Activated CD4-positive, alpha-beta memory T cell treated with anti-CD3 and anti-CD28 coated beads, Interleukin-2, amount 10 ng/mL, durations not matched to agents 7 days and 5 days (primary cell): ENCODE measurements at regions not wholly inside any gene's neighbourhood (a gene's known extent, or its start where the extent isn't known, plus 50 kb on each side); places are given as distances from the start of the nearest gene placed in this dataset.

Experiments
- CTCF ChIA-PET: fragments of 350-600 bp; sonication (Branson Sonifier 250); formaldehyde crosslinking; loops from one replicate; lab custom pipeline; 2021; ENCODE audit warnings: antibody characterized with exemption, inconsistent platforms; lab: Charles Lee
- POLR2A ChIA-PET: fragments of 350-600 bp; sonication (Branson Sonifier 250); formaldehyde crosslinking; loops from one replicate; lab custom pipeline; 2021; ENCODE audit warnings: antibody characterized with exemption; lab: Charles Lee
- DNase-seq: peaks from one replicate; pipeline ENCODE4 v3.0.0-alpha.2; 2020
- H3K27ac Mint-ChIP-seq: one replicate; pipeline ENCODE4 v1.8.0; 2021; ENCODE audit warnings: mild to moderate bottlenecking, mixed read lengths
- H3K27me3 Mint-ChIP-seq: one replicate; pipeline ENCODE4 v1.8.0; 2021; ENCODE audit warnings: mixed read lengths
- H3K36me3 Mint-ChIP-seq: one replicate; pipeline ENCODE4 v1.8.0; 2021; ENCODE audit warnings: low read depth, mixed read lengths
- H3K4me1 Mint-ChIP-seq: one replicate; pipeline ENCODE4 v1.8.0; 2021; ENCODE audit warnings: mixed read lengths
- H3K4me3 Mint-ChIP-seq: one replicate; pipeline ENCODE4 v1.8.0; 2021; ENCODE audit warnings: mild to moderate bottlenecking, mixed read lengths
- H3K9me3 Mint-ChIP-seq: one replicate; pipeline ENCODE4 v1.8.0; 2021; ENCODE audit warnings: mixed read lengths

DNA sequence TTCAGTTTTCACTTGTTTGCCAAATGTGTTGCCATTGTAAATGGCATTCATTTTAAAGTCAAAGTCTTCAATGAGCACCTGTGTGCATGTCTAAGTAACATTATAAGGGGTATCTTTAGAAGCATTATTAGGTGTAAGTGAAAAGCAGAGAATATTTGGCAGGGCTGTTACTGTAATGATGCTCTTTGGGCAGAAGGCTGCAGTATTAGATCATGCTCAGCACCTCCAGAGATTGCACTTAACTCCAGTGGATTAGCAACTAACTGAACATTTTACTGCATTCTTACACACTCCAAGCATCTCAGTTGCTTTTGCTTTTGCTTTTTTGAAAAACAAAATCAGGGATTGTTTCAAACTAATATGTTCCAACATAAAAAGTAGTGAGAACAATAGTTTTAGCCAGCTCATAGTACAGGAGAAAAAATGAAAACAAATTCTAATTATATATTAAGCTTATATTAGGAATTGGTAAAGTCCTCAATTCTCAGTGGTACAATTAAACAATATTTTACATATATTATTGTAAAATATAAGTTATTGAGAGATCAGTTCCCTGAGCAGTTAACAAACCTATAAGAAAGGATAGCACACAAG is 1740.9 kb upstream of the CDH9 start:
- no peaks in the 10 kb centered on the region for H3K4me1 Mint-ChIP-seq
- H3K27ac Mint-ChIP-seq, result no peak overlapping the region
- ChIA-PET CTCF (no interaction called here), POLR2A (no interaction called here)
- DNase-seq, result no peak
- H3K4me3 Mint-ChIP-seq, result no peak overlapping the region
- H3K9me3 Mint-ChIP-seq, result peaks cover 2% of the 10 kb centered on the region
- H3K27me3 Mint-ChIP-seq, result no peaks in the 10 kb centered on the region
- no peaks in the 10 kb centered on the region for H3K36me3 Mint-ChIP-seq

- Mint-ChIP-seq H3K4me1 (no peaks in the 10 kb centered on the region), H3K36me3 (no peaks in the 10 kb centered on the region), H3K27ac (no peak overlapping the region), H3K27me3 (no peaks in the 10 kb centered on the region), H3K4me3 (no peak overlapping the region), H3K9me3 (peaks cover 4% of the 10 kb centered on the region)
- no peak for DNase-seq
- CTCF ChIA-PET, result no interaction called here
- POLR2A ChIA-PET, result no interaction called here
Measured at GRCh38 chr5:28770307-28770706, 1731.9 kb upstream of the CDH9 start.

- Mint-ChIP-seq H3K4me1 (no peaks in the 10 kb centered on the region), H3K9me3 (peaks cover 1% of the 10 kb centered on the region), H3K27ac (no peak overlapping the region), H3K36me3 (no peaks in the 10 kb centered on the region), H3K27me3 (no peaks in the 10 kb centered on the region), H3K4me3 (no peak overlapping the region)
- no peak for DNase-seq
- ChIA-PET CTCF (no interaction called here), POLR2A (interaction anchor here (0.6 kb wide), 1 partner anchor 673 kb away, joined by 3 read pairs; no protein-coding TSS in a partner anchor)
Measured at GRCh38 chr5:28766565-28767158, 1728.3 kb upstream of the CDH9 start.

DNA sequence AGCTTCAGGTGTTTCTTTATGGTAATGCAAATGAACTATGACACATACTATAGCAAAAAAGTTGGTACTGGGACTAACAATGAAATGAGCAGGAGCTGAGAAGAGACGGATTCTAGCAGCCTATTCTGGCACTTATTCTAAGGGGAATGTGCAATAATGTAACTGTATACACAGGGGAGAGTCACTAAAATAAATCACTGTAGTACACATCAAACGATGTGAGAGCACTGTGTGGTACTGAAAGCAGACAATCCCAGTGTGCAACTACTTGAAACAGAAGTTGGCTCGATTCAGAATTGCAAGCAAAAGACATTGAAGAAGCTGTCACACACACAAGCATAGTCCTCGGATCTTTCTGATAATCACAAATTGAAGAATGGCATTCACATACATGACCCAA is 1713.0 kb upstream of the CDH9 start:
- H3K36me3 Mint-ChIP-seq, result no peaks in the 10 kb centered on the region
- POLR2A ChIA-PET, result no interaction called here
- CTCF ChIA-PET, result no interaction called here
- H3K27ac Mint-ChIP-seq, result no peak overlapping the region
- no peak for DNase-seq
- H3K4me3 Mint-ChIP-seq, result no peak overlapping the region
- H3K27me3 Mint-ChIP-seq, result no peaks in the 10 kb centered on the region
- H3K4me1 Mint-ChIP-seq, result no peaks in the 10 kb centered on the region
- H3K9me3 Mint-ChIP-seq, result peaks cover 17% of the 10 kb centered on the region

GRCh38 chr5:28750251-28750650 is 1711.9 kb upstream of the CDH9 start:
- Mint-ChIP-seq H3K4me3 (no peak overlapping the region), H3K9me3 (peaks cover 17% of the 10 kb centered on the region), H3K27me3 (no peaks in the 10 kb centered on the region), H3K36me3 (no peaks in the 10 kb centered on the region), H3K4me1 (no peaks in the 10 kb centered on the region), H3K27ac (no peak overlapping the region)
- ChIA-PET POLR2A (no interaction called here), CTCF (no interaction called here)
- DNase-seq, result no peak

GRCh38 chr5:28748446-28748845 is 1710.1 kb upstream of the CDH9 start:
- H3K27me3 Mint-ChIP-seq, result no peaks in the 10 kb centered on the region
- H3K4me1 Mint-ChIP-seq, result no peaks in the 10 kb centered on the region
- peaks cover 14% of the 10 kb centered on the region for H3K9me3 Mint-ChIP-seq
- H3K36me3 Mint-ChIP-seq, result no peaks in the 10 kb centered on the region
- H3K27ac Mint-ChIP-seq, result no peak overlapping the region
- ChIA-PET CTCF (no interaction called here), POLR2A (no interaction called here)
- no peak overlapping the region for H3K4me3 Mint-ChIP-seq
- DNase-seq, result no peak

- no peaks in the 10 kb centered on the region for H3K4me1 Mint-ChIP-seq
- no peak overlapping the region for H3K4me3 Mint-ChIP-seq
- H3K36me3 Mint-ChIP-seq, result no peaks in the 10 kb centered on the region
- CTCF ChIA-PET, result no interaction called here
- H3K9me3 Mint-ChIP-seq, result peaks cover 9% of the 10 kb centered on the region
- POLR2A ChIA-PET, result no interaction called here
- H3K27me3 Mint-ChIP-seq, result no peaks in the 10 kb centered on the region
- DNase-seq, result no peak
- H3K27ac Mint-ChIP-seq, result no peak overlapping the region
Measured at GRCh38 chr5:28743716-28744110, 1705.3 kb upstream of the CDH9 start.

GRCh38 chr5:28743025-28743715 is 1704.8 kb upstream of the CDH9 start:
- Mint-ChIP-seq H3K4me1 (no peaks in the 10 kb centered on the region), H3K27ac (no peak overlapping the region), H3K9me3 (peaks cover 7% of the 10 kb centered on the region), H3K36me3 (no peaks in the 10 kb centered on the region), H3K27me3 (no peaks in the 10 kb centered on the region), H3K4me3 (no peak overlapping the region)
- no peak for DNase-seq
- CTCF ChIA-PET, result no interaction called here
- POLR2A ChIA-PET, result no interaction called here

DNA sequence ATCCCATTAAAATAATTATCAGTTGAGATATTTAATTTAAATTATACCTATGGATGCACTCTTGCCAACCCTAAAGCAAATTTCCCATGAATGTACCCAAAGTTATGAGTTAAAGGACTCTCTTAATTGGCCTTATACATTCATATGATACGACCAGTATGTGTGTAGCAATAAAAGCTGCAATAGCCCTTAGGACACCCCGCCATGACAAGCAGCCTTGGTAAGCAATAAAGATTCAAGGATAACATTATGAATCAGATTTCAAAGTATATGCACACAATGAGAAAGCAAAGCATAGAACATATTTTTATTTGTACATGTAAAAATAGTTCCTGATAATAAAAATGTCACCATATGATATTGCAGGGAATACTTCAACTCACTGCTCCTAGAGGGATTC is 1699.3 kb upstream of the CDH9 start:
- H3K36me3 Mint-ChIP-seq, result no peaks in the 10 kb centered on the region
- ChIA-PET POLR2A (no interaction called here), CTCF (no interaction called here)
- H3K4me3 Mint-ChIP-seq, result no peak overlapping the region
- H3K9me3 Mint-ChIP-seq, result peaks cover 3% of the 10 kb centered on the region
- H3K27me3 Mint-ChIP-seq, result no peaks in the 10 kb centered on the region
- no peak for DNase-seq
- H3K27ac Mint-ChIP-seq, result no peak overlapping the region
- H3K4me1 Mint-ChIP-seq, result no peaks in the 10 kb centered on the region

- DNase-seq, result no peak
- Mint-ChIP-seq H3K9me3 (peaks cover 3% of the 10 kb centered on the region), H3K4me3 (no peak overlapping the region), H3K4me1 (no peaks in the 10 kb centered on the region), H3K36me3 (no peaks in the 10 kb centered on the region), H3K27ac (no peak overlapping the region), H3K27me3 (no peaks in the 10 kb centered on the region)
- ChIA-PET POLR2A (no interaction called here), CTCF (no interaction called here)
Measured at GRCh38 chr5:28737222-28737621, 1698.8 kb upstream of the CDH9 start.

GRCh38 chr5:28734396-28734795 is 1696.0 kb upstream of the CDH9 start:
- peaks cover 4% of the 10 kb centered on the region for H3K9me3 Mint-ChIP-seq
- H3K27ac Mint-ChIP-seq, result no peak overlapping the region
- no peaks in the 10 kb centered on the region for H3K36me3 Mint-ChIP-seq
- ChIA-PET CTCF (no interaction called here), POLR2A (no interaction called here)
- H3K4me1 Mint-ChIP-seq, result no peaks in the 10 kb centered on the region
- DNase-seq, result no peak
- no peak overlapping the region for H3K4me3 Mint-ChIP-seq
- H3K27me3 Mint-ChIP-seq, result no peaks in the 10 kb centered on the region

GRCh38 chr5:28729067-28729466 is 1690.7 kb upstream of the CDH9 start:
- peaks cover 12% of the 10 kb centered on the region for H3K9me3 Mint-ChIP-seq
- no peak for DNase-seq
- H3K4me1 Mint-ChIP-seq, result no peaks in the 10 kb centered on the region
- H3K27ac Mint-ChIP-seq, result no peak overlapping the region
- ChIA-PET POLR2A (no interaction called here), CTCF (no interaction called here)
- H3K36me3 Mint-ChIP-seq, result no peaks in the 10 kb centered on the region
- no peak overlapping the region for H3K4me3 Mint-ChIP-seq
- no peaks in the 10 kb centered on the region for H3K27me3 Mint-ChIP-seq

GRCh38 chr5:28726815-28727214 is 1688.4 kb upstream of the CDH9 start:
- Mint-ChIP-seq H3K4me3 (no peak overlapping the region), H3K27me3 (no peaks in the 10 kb centered on the region), H3K36me3 (no peaks in the 10 kb centered on the region), H3K9me3 (peaks cover 14% of the 10 kb centered on the region), H3K27ac (no peak overlapping the region), H3K4me1 (no peaks in the 10 kb centered on the region)
- CTCF ChIA-PET, result no interaction called here
- no peak for DNase-seq
- POLR2A ChIA-PET, result no interaction called here

GRCh38 chr5:28725001-28725400 is 1686.6 kb upstream of the CDH9 start:
- POLR2A ChIA-PET, result no interaction called here
- H3K9me3 Mint-ChIP-seq, result peaks cover 11% of the 10 kb centered on the region
- H3K36me3 Mint-ChIP-seq, result no peaks in the 10 kb centered on the region
- CTCF ChIA-PET, result no interaction called here
- no peaks in the 10 kb centered on the region for H3K4me1 Mint-ChIP-seq
- H3K27me3 Mint-ChIP-seq, result no peaks in the 10 kb centered on the region
- no peak for DNase-seq
- H3K27ac Mint-ChIP-seq, result no peak overlapping the region
- no peak overlapping the region for H3K4me3 Mint-ChIP-seq
